Skeletal muscle satellite cell (primary cell): ENCODE measurements at regions not wholly inside any gene's neighbourhood (a gene's known extent, or its start where the extent isn't known, plus 50 kb on each side); places are given as distances from the start of the nearest gene placed in this dataset.
"Not testable (repeated sequence)": the region's sequence is repeated elsewhere in the genome, so short reads cannot be mapped to it uniquely, and the experiment has no call there.

ENCODE experiments used
- H3K27me3 ChIP-seq: 2 replicates; pipeline ENCODE4 v1.7.0; 2013; ENCODE audit warnings: low read length; ENCODE audit not compliant: control insufficient read depth, insufficient read depth
- H3K36me3 ChIP-seq: 2 replicates; pipeline ENCODE4 v1.7.0; 2013; ENCODE audit warnings: mild to moderate bottlenecking, control low read depth, low read length; ENCODE audit not compliant: insufficient read depth
- H3K4me1 ChIP-seq: 2 replicates; pipeline ENCODE4 v1.7.0; 2013; ENCODE audit warnings: low read length; ENCODE audit not compliant: control insufficient read depth, insufficient read depth
- H3K4me2 ChIP-seq: 2 replicates; pipeline ENCODE4 v1.7.0; 2013; ENCODE audit warnings: mild to moderate bottlenecking, low read length
- H3K4me3 ChIP-seq: 2 replicates; pipeline ENCODE4 v1.7.0; 2013; ENCODE audit warnings: low read length
- H3K9ac ChIP-seq: 2 replicates; pipeline ENCODE4 v1.7.0; 2013; ENCODE audit warnings: mild to moderate bottlenecking, low read depth, low read length, moderate library complexity
- H3K9me3 ChIP-seq: replicated peaks from 2 replicates; pipeline ENCODE4 v1.7.0; 2013; ENCODE audit warnings: mild to moderate bottlenecking, control low read depth, low read length

DNA sequence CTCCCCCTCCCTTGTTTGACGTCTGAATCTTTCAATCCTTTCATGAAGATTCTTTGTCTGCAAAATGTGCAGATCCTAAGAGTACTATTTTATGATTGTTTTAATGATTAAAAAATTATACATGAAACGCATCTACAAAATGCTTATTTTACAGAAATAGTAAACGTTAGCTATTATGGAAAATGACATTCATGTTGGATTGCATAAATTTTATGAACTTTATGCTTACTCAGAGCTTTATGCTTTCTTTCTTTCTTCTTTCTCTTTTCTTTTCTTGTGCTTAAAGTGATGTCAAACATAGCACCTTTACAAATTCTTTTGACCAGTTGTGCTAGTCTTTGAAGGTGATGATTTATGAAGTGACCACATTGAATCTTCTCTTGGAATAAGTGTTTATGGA is 805.4 kb downstream of the ADCYAP1 start:
- no peak overlapping the region for H3K4me2 ChIP-seq
- H3K4me3 ChIP-seq: no peak overlapping the region
- no peaks in the 10 kb centered on the region for H3K4me1 ChIP-seq
- no peaks in the 10 kb centered on the region for H3K36me3 ChIP-seq
- no peaks in the 10 kb centered on the region for H3K9me3 ChIP-seq
- no peaks in the 10 kb centered on the region for H3K27me3 ChIP-seq
- H3K9ac ChIP-seq: no peak overlapping the region

GRCh38 chr18:1732143-1732542 is 827.5 kb downstream of the ADCYAP1 start:
- H3K27me3 ChIP-seq: no peaks in the 10 kb centered on the region
- peaks cover 2% of the 10 kb centered on the region for H3K9me3 ChIP-seq
- no peak overlapping the region for H3K4me2 ChIP-seq
- no peak overlapping the region for H3K9ac ChIP-seq
- H3K4me1 ChIP-seq: no peaks in the 10 kb centered on the region
- no peaks in the 10 kb centered on the region for H3K36me3 ChIP-seq
- no peak overlapping the region for H3K4me3 ChIP-seq

- Histone ChIP-seq H3K9me3 (no peaks in the 10 kb centered on the region), H3K9ac (no peak overlapping the region), H3K4me3 (no peak overlapping the region), H3K4me2 (no peak overlapping the region), H3K36me3 (no peaks in the 10 kb centered on the region), H3K4me1 (no peaks in the 10 kb centered on the region), H3K27me3 (no peaks in the 10 kb centered on the region)
Measured at GRCh38 chr18:1746131-1746530, 825.2 kb downstream of the METTL4 start.

DNA sequence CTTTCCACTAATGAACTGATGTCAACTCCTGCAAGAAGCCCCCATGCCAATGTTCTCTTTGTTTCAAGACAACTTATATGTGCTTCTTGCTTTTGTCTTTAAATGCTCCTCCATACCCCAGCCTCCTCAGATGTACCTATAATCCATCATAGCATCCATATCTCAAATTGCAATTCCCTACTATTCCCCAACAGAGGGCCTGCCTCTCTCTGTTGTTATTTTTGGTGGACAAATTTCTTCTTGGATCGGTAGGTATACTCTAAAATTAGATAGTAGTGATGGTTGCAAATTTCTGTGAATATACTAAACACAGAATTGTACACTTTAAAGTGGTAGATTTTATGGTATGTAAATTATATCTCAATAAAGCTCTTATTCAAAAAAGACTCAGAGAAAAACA is 820.1 kb downstream of the METTL4 start:
- Histone ChIP-seq H3K36me3 (no peaks in the 10 kb centered on the region), H3K4me2 (no peak overlapping the region), H3K27me3 (no peaks in the 10 kb centered on the region), H3K4me3 (no peak overlapping the region), H3K9ac (no peak overlapping the region), H3K4me1 (no peaks in the 10 kb centered on the region), H3K9me3 (no peaks in the 10 kb centered on the region)

DNA sequence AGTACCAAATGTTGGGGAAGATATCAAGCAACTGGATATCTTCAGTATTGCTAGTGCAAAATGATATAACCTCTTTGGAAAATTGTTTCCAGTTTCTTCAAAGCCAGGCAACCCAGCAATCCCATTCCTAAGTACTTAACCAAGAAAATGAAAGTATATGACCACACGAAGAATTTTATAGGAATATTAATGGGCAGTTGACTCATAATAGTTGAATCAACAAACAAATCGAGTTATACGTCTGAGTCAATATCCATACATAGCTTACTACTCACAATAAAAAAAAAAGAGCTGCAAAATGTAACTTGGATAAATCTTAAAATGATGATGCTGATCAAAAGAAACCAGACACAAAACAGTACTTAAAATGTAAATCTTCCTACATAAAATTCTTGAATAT is 810.4 kb downstream of the METTL4 start:
- Histone ChIP-seq H3K9me3 (peaks cover 5% of the 10 kb centered on the region), H3K4me3 (no peak overlapping the region), H3K27me3 (no peaks in the 10 kb centered on the region), H3K36me3 (no peaks in the 10 kb centered on the region), H3K4me1 (no peaks in the 10 kb centered on the region), H3K9ac (no peak overlapping the region), H3K4me2 (no peak overlapping the region)

GRCh38 chr18:1774261-1774660 is 797.0 kb downstream of the METTL4 start:
- Histone ChIP-seq H3K36me3 (no peaks in the 10 kb centered on the region), H3K9ac (no peak overlapping the region), H3K4me3 (no peak overlapping the region), H3K27me3 (no peaks in the 10 kb centered on the region), H3K9me3 (peaks cover 5% of the 10 kb centered on the region), H3K4me1 (no peaks in the 10 kb centered on the region), H3K4me2 (no peak overlapping the region)

DNA sequence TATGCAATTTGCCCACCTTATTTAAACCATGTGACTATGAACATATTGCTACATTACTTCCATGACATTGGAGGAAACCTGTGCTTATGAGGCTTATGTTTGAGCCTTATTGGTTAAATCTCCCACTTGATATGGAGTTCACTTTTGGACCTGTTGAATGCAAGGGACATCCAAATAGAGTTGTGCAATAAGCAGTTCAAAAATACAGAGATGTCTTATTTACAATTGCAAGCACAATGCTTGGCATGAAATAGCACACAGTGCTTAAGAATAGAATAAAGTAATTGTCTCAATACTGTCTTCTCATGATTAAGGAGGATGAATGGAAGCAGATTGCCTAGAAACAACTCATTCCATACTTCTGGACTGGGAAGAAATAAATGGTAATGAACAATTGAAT is 793.5 kb downstream of the METTL4 start:
- Histone ChIP-seq H3K4me3 (no peak overlapping the region), H3K4me2 (no peak overlapping the region), H3K9ac (no peak overlapping the region), H3K27me3 (no peaks in the 10 kb centered on the region), H3K9me3 (peaks cover 16% of the 10 kb centered on the region), H3K4me1 (no peaks in the 10 kb centered on the region), H3K36me3 (no peaks in the 10 kb centered on the region)

DNA sequence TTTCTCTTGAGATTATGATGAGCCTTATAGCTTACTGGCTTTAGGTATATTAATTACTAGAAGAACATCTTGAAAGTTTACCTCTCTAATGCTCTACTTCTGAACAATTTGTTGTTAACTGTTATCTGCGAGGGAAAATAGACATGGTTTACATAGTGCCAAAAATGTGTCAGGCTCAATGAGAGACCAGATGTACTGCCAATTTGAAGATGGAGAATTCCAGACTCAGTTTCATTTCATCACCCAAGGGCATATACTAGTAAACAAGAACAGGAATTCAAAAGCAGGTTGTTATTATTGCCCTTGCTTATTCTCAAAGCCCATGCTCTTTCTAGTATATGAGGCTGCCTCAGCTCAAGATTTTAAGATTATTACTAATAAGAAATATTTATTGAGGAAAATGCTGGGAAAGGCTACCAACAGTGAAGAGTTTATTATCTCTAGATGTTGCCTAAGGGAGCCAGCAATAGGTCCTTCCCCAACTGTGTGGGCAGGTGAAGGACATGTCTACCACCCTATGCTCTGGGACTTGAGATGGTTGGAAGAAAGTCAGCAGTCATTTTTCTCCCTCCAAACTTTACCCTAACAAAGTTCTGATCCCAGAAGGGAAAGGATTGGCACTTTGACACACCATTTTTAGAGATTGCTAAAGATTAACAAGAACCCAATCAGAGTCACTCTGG is 792.7 kb downstream of the METTL4 start:
- no peak overlapping the region for H3K4me2 ChIP-seq
- H3K9me3 ChIP-seq: peaks cover 21% of the 10 kb centered on the region
- H3K4me3 ChIP-seq: no peak overlapping the region
- no peak overlapping the region for H3K9ac ChIP-seq
- H3K36me3 ChIP-seq: no peaks in the 10 kb centered on the region
- H3K27me3 ChIP-seq: no peaks in the 10 kb centered on the region
- H3K4me1 ChIP-seq: no peaks in the 10 kb centered on the region

DNA sequence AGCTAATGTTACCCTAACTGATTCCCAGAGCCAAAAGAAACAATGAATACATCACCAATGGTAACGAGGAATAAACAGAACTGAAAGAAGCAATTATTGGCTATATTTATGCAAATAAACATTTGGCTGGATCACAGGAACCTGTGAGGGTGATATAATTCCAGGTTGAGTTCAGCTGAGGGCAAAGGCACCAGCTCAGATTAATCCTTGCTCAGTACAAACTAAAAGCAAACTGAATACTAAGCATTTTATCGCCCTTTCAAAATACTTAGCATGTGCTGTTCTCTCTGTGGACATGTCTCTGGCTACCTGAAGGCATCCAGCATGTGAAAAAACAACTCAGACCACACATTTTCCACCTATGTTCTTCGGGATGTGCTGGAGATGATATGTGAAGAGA is 791.7 kb downstream of the METTL4 start:
- Histone ChIP-seq H3K9ac (no peak overlapping the region), H3K4me1 (no peaks in the 10 kb centered on the region), H3K27me3 (no peaks in the 10 kb centered on the region), H3K9me3 (peaks cover 21% of the 10 kb centered on the region), H3K4me3 (no peak overlapping the region), H3K36me3 (no peaks in the 10 kb centered on the region), H3K4me2 (no peak overlapping the region)

- H3K4me2 ChIP-seq: no peak overlapping the region
- no peaks in the 10 kb centered on the region for H3K4me1 ChIP-seq
- H3K27me3 ChIP-seq: no peaks in the 10 kb centered on the region
- peaks cover 20% of the 10 kb centered on the region for H3K9me3 ChIP-seq
- H3K9ac ChIP-seq: no peak overlapping the region
- no peaks in the 10 kb centered on the region for H3K36me3 ChIP-seq
- H3K4me3 ChIP-seq: no peak overlapping the region
Measured at GRCh38 chr18:1784113-1784512, 787.2 kb downstream of the METTL4 start.

DNA sequence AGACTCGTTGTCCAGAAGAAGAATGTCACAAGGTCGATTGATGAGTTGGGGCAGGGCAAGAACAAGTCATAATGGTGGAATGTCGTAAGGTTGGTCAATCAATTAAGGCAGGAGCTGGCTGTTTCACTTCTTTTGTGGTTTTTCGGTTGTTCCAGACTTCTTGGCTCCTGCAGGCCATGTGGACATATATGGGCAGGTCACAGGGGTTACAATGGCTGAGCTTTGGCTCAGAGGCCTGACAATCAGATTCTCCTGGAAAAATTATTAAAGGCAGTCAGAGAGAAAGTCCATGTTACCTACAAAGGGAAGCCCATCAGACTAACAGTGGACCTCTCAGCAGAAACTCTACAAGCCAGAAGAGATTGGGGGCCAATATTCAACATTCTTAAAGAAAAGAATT is 785.3 kb downstream of the METTL4 start:
- not testable (repeated sequence) for H3K27me3 ChIP-seq, H3K4me3 ChIP-seq, H3K9ac ChIP-seq, H3K4me2 ChIP-seq, H3K9me3 ChIP-seq, H3K4me1 ChIP-seq, H3K36me3 ChIP-seq

GRCh38 chr18:1796636-1797035 is 774.7 kb downstream of the METTL4 start:
- Histone ChIP-seq H3K4me2 (no peak overlapping the region), H3K9ac (no peak overlapping the region), H3K4me3 (no peak overlapping the region), H3K4me1 (no peaks in the 10 kb centered on the region), H3K9me3 (peaks cover 4% of the 10 kb centered on the region), H3K36me3 (no peaks in the 10 kb centered on the region), H3K27me3 (no peaks in the 10 kb centered on the region)
